ENCODE measurements at regions not wholly inside any gene's neighbourhood (a gene's known extent, or its start where the extent isn't known, plus 50 kb on each side); places are given as distances from the start of the nearest gene placed in this dataset.

DNA sequence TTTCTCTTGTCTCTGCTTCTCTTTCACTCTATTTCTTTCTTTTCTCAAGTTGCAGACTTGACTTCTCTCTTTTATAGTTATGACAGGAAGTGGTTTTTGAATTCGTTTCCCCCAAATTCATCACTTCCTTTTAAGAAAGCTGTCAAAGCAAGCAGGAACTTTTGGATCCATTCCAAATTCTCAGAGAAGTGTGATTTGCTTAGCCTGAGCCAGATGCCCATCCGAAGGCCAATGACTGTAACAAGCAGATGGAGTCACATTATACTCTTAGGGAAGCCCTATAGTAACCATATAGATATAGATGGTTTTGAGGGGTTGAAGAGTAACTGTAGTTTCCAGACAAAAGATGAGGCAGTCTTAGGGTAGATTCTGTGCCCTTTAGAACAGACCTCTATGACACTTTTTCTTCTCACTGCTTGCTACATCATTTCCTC, 592.0 kb upstream of the KCNMB2 start:
- no peak for TF ChIP-seq ZNF274 (IDR thresholded peaks at IDR 0.05; ENCODE audit: low read depth, low read length)
- H3K4me3 ChIP-seq (ENCODE audit: low read length): no peak overlapping the region

DNA sequence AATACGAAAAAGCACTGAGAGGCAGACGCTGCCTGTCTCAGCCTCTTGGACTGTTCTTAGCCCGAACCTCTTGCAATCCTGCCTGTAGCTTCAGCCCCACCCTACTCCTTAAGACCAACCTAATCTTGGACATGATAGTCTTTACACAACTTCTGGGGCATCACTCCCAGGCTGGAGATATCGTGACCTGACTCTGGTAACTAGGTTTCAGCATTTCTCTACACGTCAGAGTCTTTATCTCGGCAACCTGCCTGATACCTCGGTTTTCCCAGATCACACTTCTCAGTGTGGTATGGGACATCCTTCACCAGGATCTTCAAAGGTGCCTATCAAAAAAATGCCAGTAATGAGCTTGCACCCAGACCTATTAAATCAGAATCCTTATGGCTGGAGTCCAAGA, 590.2 kb upstream of the KCNMB2 start:
- TF ChIP-seq ZNF274 (IDR thresholded peaks at IDR 0.05; ENCODE audit: low read depth, low read length): no peak
- H3K4me3 ChIP-seq (ENCODE audit: low read length): no peak overlapping the region

DNA sequence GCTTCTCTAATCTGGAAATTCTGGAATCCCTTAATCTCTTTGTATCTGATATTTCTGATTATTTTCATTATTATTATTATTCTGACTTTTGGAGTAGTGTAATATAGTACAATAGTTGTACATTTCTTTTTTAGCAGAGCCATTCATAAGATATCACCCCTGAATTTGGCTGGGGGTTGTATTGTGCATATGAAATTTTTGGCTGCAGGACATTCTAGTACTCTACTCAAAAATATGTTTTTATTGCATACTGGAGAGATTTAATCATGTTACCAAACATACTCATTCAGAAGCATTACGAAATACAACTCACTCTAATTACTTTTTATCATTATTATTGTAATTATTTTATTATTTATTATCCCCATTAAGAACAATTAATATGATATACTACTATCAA, 589.7 kb upstream of the KCNMB2 start:
- TF ChIP-seq ZNF274 (IDR thresholded peaks at IDR 0.05; ENCODE audit: low read depth, low read length): no peak
- no peak overlapping the region for H3K4me3 ChIP-seq (ENCODE audit: low read length)

DNA sequence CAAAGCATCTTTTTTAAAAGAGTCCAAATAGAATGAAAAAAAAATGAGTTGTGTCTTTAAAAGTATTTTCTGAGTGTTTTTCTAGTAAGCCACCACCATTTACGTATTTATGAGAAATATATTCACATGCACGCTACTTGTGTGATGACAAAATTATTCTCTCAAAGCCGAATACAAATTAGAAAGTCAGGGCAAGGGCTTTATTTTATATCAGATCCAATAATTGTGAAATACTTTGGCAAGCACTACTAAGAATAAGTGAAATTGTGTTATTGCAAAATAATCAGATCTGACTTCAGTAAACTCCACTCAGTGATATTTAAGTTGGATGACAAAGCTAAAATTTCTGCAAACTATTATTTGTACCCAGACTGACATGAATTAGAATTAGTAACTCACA, 589.3 kb upstream of the KCNMB2 start:
- H3K4me3 ChIP-seq (ENCODE audit: low read length): no peak overlapping the region
- TF ChIP-seq ZNF274 (IDR thresholded peaks at IDR 0.05; ENCODE audit: low read depth, low read length): no peak

DNA sequence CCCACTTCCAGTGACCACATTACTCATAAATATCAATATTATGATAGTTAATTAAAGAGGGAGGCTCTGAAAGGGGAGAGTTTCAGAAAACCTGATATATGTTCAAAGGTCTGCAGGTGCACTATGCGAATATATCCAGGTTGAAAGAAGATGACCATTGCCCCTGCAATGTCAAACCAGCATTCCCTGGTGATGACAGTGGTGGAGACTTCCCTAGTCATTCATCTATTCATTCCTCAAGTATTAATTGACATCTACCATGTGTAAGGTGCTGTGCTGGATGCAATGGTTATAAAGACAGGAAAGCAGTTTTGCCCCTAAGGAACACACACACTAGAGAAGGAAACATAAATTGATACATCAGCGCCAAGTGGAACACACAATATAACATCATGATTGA, 588.3 kb upstream of the KCNMB2 start:
- no peak overlapping the region for H3K4me3 ChIP-seq (ENCODE audit: low read length)
- TF ChIP-seq ZNF274 (IDR thresholded peaks at IDR 0.05; ENCODE audit: low read depth, low read length): no peak

DNA sequence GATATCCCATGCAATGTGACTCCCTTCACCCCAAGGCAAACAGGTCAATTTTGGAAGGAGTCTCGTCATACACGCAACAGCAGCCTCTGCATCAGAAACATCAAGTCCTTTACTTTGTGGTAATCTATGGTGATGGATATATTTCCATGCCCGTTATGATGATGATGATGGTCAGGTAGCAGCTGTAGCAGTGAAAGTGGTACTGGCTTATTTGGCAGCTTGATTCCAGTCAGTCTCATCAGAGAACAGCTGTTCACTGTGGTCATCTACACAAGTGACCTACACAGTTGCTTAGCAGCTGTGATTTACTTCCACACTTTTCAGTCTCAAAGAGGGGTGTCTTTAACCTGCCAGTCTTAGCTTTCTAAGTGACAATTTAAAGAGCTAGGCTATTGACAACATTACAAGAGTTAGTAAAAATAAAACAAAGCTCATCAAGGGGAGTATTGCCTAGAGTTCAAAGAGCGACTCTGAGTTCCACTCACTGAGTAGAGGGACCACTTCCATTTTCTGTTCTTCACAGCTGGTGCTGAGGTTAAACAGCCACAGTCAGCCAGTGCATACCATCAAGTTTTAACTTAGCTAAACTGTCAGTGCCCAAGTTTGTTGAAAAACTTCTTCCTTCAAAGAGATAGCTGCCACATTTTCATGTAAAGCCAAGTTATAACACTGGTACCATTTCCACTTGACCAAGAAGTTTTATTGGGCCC, 587.4 kb upstream of the KCNMB2 start:
- TF ChIP-seq ZNF274 (IDR thresholded peaks at IDR 0.05; ENCODE audit: low read depth, low read length): no peak
- no peak overlapping the region for H3K4me3 ChIP-seq (ENCODE audit: low read length)

DNA sequence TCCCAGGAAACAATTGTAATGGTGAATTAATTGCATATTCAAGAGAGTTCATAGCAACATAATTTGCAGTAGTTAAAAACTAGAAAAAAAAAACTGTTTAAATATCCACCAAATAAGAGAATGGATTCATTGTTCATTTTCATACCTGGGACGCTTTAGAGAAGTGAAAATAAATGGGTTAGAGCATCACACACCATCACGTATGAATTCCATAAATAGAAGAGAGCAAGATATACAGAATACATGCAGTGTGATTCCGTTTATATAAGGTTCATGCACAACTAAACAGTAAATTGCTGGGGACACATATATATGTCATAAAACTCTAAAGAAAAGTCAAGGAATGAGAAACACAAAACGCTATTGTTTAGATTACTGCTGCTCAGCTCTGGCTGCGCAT, 577.0 kb upstream of the KCNMB2 start:
- H3K4me3 ChIP-seq (ENCODE audit: low read length): no peak overlapping the region
- TF ChIP-seq ZNF274 (IDR thresholded peaks at IDR 0.05; ENCODE audit: low read depth, low read length): no peak

DNA sequence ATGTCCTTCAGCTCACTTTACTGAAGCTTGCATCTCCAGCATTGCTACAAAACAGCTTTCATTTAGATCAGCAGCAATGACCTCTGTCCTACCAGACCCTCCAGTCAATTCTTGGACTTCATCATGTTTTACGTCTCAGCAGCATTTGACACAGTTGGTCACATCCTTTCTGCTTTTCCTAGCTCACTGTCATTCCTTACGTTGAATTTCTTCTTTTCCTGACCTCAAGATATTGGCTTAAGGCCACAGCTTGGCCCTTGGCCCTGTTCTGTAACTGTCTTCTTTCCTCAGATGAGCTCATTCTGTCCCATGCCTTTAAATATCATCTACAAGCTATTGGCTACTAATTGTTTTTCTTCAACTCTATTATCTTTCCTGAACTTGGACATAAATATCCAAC, 576.2 kb upstream of the KCNMB2 start:
- TF ChIP-seq ZNF274 (IDR thresholded peaks at IDR 0.05; ENCODE audit: low read depth, low read length): no peak
- no peak overlapping the region for H3K4me3 ChIP-seq (ENCODE audit: low read length)

DNA sequence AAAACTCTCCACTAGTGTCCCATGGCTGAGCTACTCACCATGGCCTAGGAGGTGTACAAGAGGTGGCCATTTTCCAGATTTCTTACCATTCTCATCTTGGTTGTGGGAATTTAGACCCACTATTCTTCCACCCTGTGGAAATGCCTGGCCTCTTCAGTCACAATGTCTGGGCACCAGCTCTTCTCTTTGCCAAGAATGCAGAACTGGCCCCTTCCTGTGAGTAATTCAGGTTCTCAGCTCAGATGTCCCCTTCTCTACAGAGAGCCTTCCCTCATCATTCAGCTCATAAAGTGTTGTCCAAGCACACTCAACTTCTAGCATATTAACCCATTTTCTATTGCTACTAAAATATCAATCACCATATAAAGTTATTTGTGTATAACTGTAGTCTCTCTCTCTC, 575.5 kb upstream of the KCNMB2 start:
- no peak overlapping the region for H3K4me3 ChIP-seq (ENCODE audit: low read length)
- no peak for TF ChIP-seq ZNF274 (IDR thresholded peaks at IDR 0.05; ENCODE audit: low read depth, low read length)

DNA sequence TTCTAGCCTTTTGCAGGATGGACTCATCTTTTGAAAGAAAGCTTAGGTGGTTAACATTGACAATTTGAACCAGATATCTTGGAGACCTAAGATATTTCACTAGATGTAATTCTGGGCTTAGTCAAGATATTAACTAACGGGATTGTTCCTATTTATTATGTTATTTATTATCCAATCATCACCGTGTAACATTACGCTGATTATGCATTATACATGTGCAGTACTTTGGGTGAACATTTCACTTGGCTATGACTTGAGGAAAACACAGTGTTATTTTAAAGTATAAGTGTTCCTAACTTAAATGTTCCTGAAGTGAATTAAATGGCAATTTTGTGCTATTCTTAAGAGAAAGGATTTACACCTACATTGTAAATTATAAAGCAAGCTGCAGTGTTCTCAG, 574.5 kb upstream of the KCNMB2 start:
- no peak overlapping the region for H3K4me3 ChIP-seq (ENCODE audit: low read length)
- TF ChIP-seq ZNF274 (IDR thresholded peaks at IDR 0.05; ENCODE audit: low read depth, low read length): no peak

DNA sequence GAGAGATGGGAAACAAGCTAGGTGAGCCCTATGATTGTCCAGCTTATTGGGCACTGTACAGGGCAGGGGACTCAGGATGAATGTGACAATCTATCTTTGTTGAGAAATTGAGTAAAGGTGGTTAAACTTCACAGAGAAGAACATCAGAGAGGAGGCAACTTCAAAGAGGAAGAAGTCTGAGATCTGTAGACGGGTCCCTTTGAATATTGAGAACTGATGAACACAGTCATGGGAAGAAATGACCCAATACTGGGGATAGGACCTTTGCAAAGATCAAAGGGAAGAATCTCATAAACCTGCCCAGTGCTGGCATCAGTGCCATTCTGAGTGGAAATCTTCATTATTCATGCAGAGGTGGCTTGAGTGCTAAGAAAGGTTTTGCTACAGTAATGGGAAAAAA, 569.7 kb upstream of the KCNMB2 start:
- no peak for TF ChIP-seq ZNF274 (IDR thresholded peaks at IDR 0.05; ENCODE audit: low read depth, low read length)
- no peak overlapping the region for H3K4me3 ChIP-seq (ENCODE audit: low read length)

DNA sequence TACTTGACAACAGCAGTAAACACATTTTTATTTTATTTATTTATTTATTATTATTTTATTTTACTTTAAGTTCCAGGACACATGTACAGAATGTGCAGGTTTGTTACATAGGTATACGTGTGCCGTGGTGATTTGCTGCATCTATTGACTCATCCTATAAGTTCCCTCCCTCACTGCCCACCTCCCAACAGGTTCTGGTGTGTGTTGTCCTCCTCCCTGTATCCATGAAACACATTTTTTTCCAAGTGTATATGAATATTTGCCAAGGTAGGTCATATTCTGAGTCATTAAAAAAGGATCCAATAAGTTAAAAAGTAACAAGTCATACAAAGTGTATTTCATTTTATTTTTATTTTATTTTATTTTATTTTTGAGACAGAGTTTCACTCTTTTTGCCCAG, 567.3 kb upstream of the KCNMB2 start:
- H3K4me3 ChIP-seq (ENCODE audit: low read length): no peak overlapping the region
- no peak for TF ChIP-seq ZNF274 (IDR thresholded peaks at IDR 0.05; ENCODE audit: low read depth, low read length)

DNA sequence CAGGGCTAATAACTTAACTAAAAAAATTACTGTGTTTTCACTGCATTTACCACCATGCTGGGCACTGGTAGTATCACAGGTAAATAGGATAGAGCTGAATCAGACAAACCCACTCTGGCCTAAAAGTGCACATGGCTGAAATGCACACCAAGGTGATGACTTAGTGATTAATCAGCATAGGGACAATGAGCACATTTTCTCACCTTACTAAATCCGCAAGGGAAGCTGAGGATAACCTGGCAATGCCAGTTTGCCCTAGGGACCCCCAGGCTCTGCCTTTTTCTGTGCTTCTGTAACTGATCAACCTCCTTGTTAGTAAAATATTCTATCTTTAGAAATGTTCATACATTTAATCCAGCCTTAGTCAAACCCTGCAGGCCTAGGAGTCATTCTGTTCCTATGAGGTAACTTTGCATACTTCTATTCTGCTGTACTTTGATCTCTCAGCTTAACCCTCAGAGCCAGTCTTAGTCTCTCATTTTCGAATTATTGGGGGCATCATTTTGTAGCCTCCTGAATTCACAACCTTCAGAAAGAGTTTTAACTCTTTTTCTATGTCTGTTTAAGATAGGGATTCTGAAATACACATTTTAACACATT, 562.9 kb upstream of the KCNMB2 start:
- H3K4me3 ChIP-seq (ENCODE audit: low read length): no peak overlapping the region
- no peak for TF ChIP-seq ZNF274 (IDR thresholded peaks at IDR 0.05; ENCODE audit: low read depth, low read length)

DNA sequence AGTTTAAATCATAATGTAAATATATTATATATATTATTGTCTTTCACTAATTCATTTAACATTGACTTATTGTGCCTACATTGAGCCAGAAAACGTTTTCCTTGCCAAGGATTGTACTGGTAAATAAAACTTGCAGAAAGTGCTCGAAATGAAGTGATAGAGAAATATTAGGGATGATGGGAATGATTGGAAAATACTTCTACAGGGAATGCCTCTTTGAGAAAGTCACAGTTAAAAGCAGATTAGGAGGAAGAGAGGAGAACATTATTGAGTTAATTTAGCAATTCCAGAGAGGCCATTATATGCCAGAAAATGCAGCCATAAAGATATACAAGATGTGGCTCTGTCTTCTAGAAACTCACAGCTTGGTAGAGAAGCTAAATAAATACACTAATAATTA, 560.0 kb upstream of the KCNMB2 start:
- no peak overlapping the region for H3K4me3 ChIP-seq (ENCODE audit: low read length)
- TF ChIP-seq ZNF274 (IDR thresholded peaks at IDR 0.05; ENCODE audit: low read depth, low read length): no peak

DNA sequence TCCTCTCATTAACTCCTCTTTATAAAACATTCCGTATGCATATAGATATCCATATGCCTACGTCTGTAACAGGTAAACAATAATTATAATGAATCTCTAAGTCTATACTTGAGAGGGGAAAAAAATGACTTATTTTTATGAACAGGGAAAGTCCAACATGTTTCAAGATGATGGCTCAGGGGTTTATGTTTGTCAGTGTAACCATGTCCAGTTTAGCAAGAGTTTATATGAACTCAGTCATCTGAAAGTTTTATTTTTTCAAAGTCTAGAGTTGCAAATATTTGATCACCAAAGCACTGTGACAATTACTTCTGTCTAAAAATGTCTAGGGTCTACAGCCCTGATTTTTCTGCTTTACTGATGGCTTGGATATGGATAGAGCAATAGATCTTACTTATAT, 559.4 kb upstream of the KCNMB2 start:
- TF ChIP-seq ZNF274 (IDR thresholded peaks at IDR 0.05; ENCODE audit: low read depth, low read length): no peak

More for the DNA sequence above, 559.4 kb upstream of the KCNMB2 start:
- no peak overlapping the region for H3K4me3 ChIP-seq (ENCODE audit: low read length)

Measured in GM08714 (cell line).